Stomach (tissue), 8 donors: ENCODE measurements at regions not wholly inside any gene's neighbourhood (a gene's known extent, or its start where the extent isn't known, plus 50 kb on each side); places are given as distances from the start of the nearest gene placed in this dataset.

Experiments
- DNase-seq, 2 donors: peaks; one replicate each; pipeline versions ENCODE4 v3.0.0 to v3.0.0-alpha.2; 2013 to 2019
- H3K27ac ChIP-seq, 5 donors: fragments of 200-600 bp in 4 of 5; sonication (generic) in 4 of 5; one replicate each; pipeline ENCODE4 v1.5.1; 2013 to 2019; ENCODE audit warnings: mild to moderate bottlenecking in 1 of 5, moderate library complexity in 1 of 5
- H3K27me3 ChIP-seq, 3 donors: fragments of 200-600 bp; sonication (generic); one replicate each; pipeline ENCODE4 v1.5.1; 2017 to 2019; ENCODE audit warnings: mixed run types in 1 of 3
- H3K36me3 ChIP-seq, 4 donors: fragments of 200-600 bp; sonication (generic); 1 replicate in 3 of 4; 2 replicates in 1 of 4; pipeline ENCODE4 v1.5.1; 2016 to 2019
- H3K4me1 ChIP-seq, 4 donors: fragments of 200-600 bp; sonication (generic); one replicate each; pipeline ENCODE4 v1.5.1; 2016 to 2019
- H3K4me3 ChIP-seq, 4 donors: fragments of 200-600 bp; sonication (generic) in 3 of 4; one replicate each; pipeline ENCODE4 v1.5.1; 2016 to 2019; ENCODE audit warnings: mild to moderate bottlenecking in 1 of 4
- H3K9me3 ChIP-seq, 4 donors: fragments of 200-600 bp; sonication (generic); one replicate each; pipeline ENCODE4 v1.5.1; 2016 to 2019
- CTCF ChIP-seq, 7 experiments: fragments of 450-650 bp in 4 of 7; fragments of 200-600 bp in 3 of 7; sonication (generic) in 3 of 7; IDR thresholded peaks; one replicate each; pipeline ENCODE4 v1.5.1; 2016 to 2019; ENCODE audit warnings: antibody characterized with exemption in 7 of 7, control low read depth in 2 of 7, mild to moderate bottlenecking in 1 of 7
- EP300 ChIP-seq: sonication (generic); formaldehyde crosslinking; IDR thresholded peaks from one replicate; pipeline ENCODE4 v1.6.1; 2017; ENCODE audit warnings: antibody characterized with exemption
- POLR2A ChIP-seq, 4 donors: fragments of 450-650 bp; IDR thresholded peaks; one replicate each; pipeline ENCODE4 v1.6.1; 2016; ENCODE audit warnings: antibody characterized with exemption in 4 of 4, control low read depth in 2 of 4, mild to moderate bottlenecking in 1 of 4, moderate library complexity in 1 of 4
- POLR2AphosphoS5 ChIP-seq, 3 donors: sonication (generic); formaldehyde crosslinking; IDR thresholded peaks; one replicate each; pipeline ENCODE4 v1.6.1; 2016; ENCODE audit warnings: antibody characterized with exemption in 3 of 3
- WGBS, 5 donors: extraction: QIAGEN DNeasy Blood & Tissue Kit in 3 of 5; methylation state at CpG; one replicate each; pipeline versions ENCODE4 v1.1.5 to v1.1.7; 2013 to 2018; 5-methylcytosine and 5-hydroxymethylcytosine counted together
- intact Hi-C: fragments of 100-400 bp; cut with DNase I; formaldehyde crosslinking; loops from one replicate; pipeline ENCODE4 v1.15.1; 2023; ENCODE audit warnings: low total_unique reads
- donor health status: healthy with polysubstance abuse.
- donor health status: Bipolar disorder and iron deficiency.
- donor health status: healthy.

DNA sequence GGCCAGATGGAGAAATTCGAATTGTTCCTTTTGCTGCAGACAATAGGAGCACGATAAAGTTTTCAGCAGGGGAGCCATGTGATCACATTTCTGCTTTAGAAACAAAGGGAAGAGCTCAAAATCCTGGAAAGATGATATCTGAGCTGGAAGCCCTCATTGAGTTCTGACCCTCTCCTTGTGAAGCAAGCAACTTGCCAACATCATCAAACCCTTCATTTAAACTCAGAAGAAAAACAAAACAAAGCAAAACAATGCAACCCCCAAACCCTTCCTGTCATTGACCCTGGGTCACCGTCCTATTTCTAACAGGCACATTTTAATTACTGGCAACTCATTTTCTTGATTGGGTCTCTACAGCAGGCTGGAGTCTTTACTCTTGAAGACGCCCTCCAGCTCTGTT is 198.3 kb upstream of the ZNF32 start:
- H3K9me3 ChIP-seq = no peaks in the 10 kb centered on the region
- H3K36me3 ChIP-seq = no peaks in the 10 kb centered on the region
- no peak for DNase-seq
- H3K4me1 ChIP-seq = peaks cover 0 to 13% (median 5%) of the 10 kb centered on the region in 4 donors
- intact Hi-C loops = no loop called here
- H3K27ac ChIP-seq = no peak overlapping the region
- no peaks in the 10 kb centered on the region for H3K27me3 ChIP-seq
- 72 to 84% (median 80%) methylated on average over 4 of the region's 4 CpGs for WGBS, 5 donors
- no peak for TF ChIP-seq CTCF (IDR thresholded peaks at IDR 0.05)
- no peak for TF ChIP-seq POLR2A (IDR thresholded peaks at IDR 0.05)
- TF ChIP-seq POLR2AphosphoS5 (IDR thresholded peaks at IDR 0.05) = no peak
- TF ChIP-seq EP300 = no peak
- H3K4me3 ChIP-seq = no peak overlapping the region

DNA sequence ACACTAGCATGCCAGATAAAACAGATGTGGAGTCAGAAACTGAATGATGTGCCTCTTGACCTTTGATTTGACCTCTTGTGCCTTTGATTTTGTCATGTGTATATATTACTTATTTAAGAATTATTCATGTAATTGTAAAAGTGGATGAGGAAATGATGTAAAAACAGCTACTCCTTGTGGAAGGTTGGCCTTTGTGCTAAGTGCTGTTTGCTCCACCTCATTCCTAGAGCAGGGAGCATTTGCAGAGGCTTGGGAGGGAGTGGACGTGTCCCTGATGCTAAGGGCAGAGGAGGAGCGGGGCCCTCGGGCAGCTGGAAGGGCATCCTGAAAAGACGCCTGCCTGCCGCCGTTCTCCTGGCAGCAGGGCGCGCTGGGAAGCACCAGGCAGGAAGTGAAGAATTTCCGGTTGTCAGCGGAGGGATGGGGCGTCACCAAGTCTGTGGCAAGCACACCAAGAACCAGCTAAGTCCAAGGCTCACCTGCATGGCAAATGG is 197.6 kb upstream of the ZNF32 start:
- H3K4me3 ChIP-seq = no peak overlapping the region
- H3K27me3 ChIP-seq = no peaks in the 10 kb centered on the region
- H3K9me3 ChIP-seq = no peaks in the 10 kb centered on the region
- 52 to 85% (median 76%) methylated on average over 8 to 11 of the region's 11 CpGs for WGBS, 5 donors
- intact Hi-C loops = no loop called here
- peak overlapping the region in 3 of 5 donors; percentile 17 to 32 (median 26) for H3K27ac ChIP-seq
- no peak for TF ChIP-seq EP300
- no peak for TF ChIP-seq CTCF (IDR thresholded peaks at IDR 0.05)
- TF ChIP-seq POLR2AphosphoS5 (IDR thresholded peaks at IDR 0.05) = no peak
- TF ChIP-seq POLR2A (IDR thresholded peaks at IDR 0.05) = no peak
- DNase-seq = peak in 1 of 2 donors; percentile 53
- no peaks in the 10 kb centered on the region for H3K36me3 ChIP-seq
- peaks cover 0 to 13% (median 5%) of the 10 kb centered on the region in 4 donors for H3K4me1 ChIP-seq

- Histone ChIP-seq H3K4me1 (peaks cover 0 to 13% (median 5%) of the 10 kb centered on the region in 4 donors), H3K4me3 (no peak overlapping the region), H3K9me3 (no peaks in the 10 kb centered on the region), H3K27me3 (no peaks in the 10 kb centered on the region), H3K36me3 (no peaks in the 10 kb centered on the region), H3K27ac (no peak overlapping the region)
- intact Hi-C loops = no loop called here
- no peak for DNase-seq
- WGBS, 5 donors = 62 to 78% (median 73%) methylated on average over 5 of the region's 5 CpGs
- no peak for TF ChIP-seq CTCF (IDR thresholded peaks at IDR 0.05)
- TF ChIP-seq POLR2A (IDR thresholded peaks at IDR 0.05) = no peak
- no peak for TF ChIP-seq EP300
- no peak for TF ChIP-seq POLR2AphosphoS5 (IDR thresholded peaks at IDR 0.05)
Measured at GRCh38 chr10:43845121-43845520, 196.4 kb upstream of the ZNF32 start.

GRCh38 chr10:43844221-43844620 is 195.5 kb upstream of the ZNF32 start:
- H3K27ac ChIP-seq = peak overlapping the region in 2 of 5 donors; percentile 59 to 60
- H3K4me3 ChIP-seq = no peak overlapping the region
- no peaks in the 10 kb centered on the region for H3K9me3 ChIP-seq
- DNase-seq = no peak
- no peaks in the 10 kb centered on the region for H3K36me3 ChIP-seq
- H3K4me1 ChIP-seq = peaks cover 0 to 13% (median 5%) of the 10 kb centered on the region in 4 donors
- 93 to 97% (median 95%) methylated on average over 4 of the region's 4 CpGs for WGBS, 5 donors
- intact Hi-C loops = no loop called here
- TF ChIP-seq EP300 = no peak
- TF ChIP-seq POLR2A (IDR thresholded peaks at IDR 0.05) = no peak
- TF ChIP-seq CTCF (IDR thresholded peaks at IDR 0.05) = no peak
- no peak for TF ChIP-seq POLR2AphosphoS5 (IDR thresholded peaks at IDR 0.05)
- H3K27me3 ChIP-seq = no peaks in the 10 kb centered on the region
